ENCODE measurements at regions not wholly inside any gene's neighbourhood (a gene's known extent, or its start where the extent isn't known, plus 50 kb on each side); places are given as distances from the start of the nearest gene placed in this dataset.

- TF ChIP-seq ZBTB7A (IDR thresholded peaks at IDR 0.05; ENCODE audit: low read depth), result no peak
- TF ChIP-seq CEBPB (IDR thresholded peaks at IDR 0.05), result no peak
- TF ChIP-seq TAF1 (IDR thresholded peaks at IDR 0.05; ENCODE audit: low read depth), result no peak
- no peak for TF ChIP-seq CREB1 (IDR thresholded peaks at IDR 0.05; ENCODE audit: low read depth)
Observed at GRCh38 chrX:39574178-39574577, 523.6 kb downstream of the BCOR start.

All from Ishikawa (cell line).